ENCODE measurements at regions not wholly inside any gene's neighbourhood (a gene's known extent, or its start where the extent isn't known, plus 50 kb on each side); places are given as distances from the start of the nearest gene placed in this dataset.
"Not testable (repeated sequence)": the region's sequence is repeated elsewhere in the genome, so short reads cannot be mapped to it uniquely, and the experiment has no call there.

GRCh38 chr1:146630302-146630701 lies 307.8 kb upstream of the NBPF12 start:
- not testable (repeated sequence) for DNase-seq

DNA sequence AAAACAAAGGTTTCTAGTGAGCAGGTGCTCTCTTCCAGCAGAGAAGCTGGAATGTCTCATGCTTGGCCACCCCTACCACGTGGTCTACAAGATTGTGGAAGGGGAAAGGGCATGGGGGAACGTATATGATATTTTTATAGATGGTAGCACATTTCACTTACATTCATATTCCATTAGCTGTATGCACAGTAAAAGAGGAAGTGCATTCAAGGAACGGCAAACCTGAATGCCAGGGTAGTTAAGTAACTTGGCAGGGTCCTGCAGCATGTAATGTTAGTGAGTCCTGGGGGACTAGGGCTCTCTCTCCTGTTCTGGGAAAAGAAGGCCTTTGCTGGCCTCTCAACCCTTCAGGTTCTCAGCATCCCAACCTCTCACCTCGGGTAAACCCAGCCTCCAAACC lies 319.5 kb upstream of the NBPF12 start:
- not testable (repeated sequence) for DNase-seq

DNA sequence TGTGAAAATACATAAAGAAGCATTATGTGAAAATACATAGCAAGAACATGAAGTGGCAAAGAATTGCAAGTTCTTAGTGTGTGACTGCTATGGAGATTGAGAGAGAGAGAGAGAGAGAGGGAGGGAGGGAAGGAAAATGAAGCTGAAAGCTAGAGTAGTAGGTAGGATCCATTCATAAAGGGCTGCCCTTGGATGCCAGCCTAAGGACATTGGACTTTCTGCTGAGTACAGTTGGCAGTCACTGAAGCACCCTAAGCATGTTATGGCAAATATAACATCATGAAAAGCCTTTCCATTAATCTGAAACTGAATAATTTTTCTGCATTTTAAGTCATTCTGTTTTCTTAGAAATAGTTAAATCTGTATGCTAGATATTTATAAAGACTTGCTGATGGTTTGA lies 333.4 kb upstream of the NBPF12 start:
- not testable (repeated sequence) for DNase-seq

DNA sequence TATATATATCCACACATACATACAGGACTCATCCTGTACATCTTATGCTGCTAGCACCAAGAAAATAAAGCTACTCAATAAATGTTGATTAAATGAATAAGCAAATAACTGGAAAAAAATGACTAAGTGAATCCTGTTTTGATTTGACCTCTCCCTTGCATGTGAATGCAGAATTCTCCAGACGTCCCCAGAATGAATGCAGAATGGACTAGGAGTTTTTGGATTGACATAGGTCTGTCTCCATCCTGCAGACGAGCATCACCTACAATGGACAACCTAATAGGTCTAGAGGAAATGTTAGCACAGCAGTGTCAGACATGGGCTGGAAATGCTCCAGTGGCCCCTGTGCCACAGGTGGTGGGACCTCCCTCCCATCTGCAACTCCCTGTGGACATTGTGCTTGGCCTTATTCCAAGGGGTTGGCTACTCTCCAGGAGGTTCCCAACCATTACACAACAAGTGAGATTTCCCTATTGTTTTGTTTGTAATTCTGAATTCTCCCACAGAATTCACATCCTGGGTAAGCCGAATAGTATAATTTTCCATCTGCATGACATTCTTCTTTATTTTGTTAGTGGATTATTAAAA lies 337.3 kb upstream of the NBPF12 start:
- not testable (repeated sequence) for DNase-seq

- DNase-seq: not testable (repeated sequence)
Measured at GRCh38 chr1:146599906-146600305, 338.2 kb upstream of the NBPF12 start.

DNA sequence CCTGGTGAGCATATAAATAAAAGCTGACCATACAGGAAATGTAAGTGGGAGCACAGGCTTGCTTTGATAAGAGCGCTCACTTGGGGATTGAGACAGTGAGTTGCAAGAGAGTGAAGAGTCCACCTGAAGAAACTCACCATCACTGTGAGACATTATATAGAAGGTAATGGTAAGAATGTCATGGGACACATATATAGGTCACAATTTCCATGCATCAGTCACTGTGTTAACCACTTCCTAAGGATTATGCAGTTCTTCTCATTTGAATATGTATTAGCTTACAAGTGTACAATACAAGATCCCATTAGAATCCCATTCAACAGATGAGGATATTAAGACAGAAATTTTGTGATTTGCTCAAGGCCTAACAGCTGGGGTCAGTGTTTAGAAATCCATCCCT lies 352.4 kb upstream of the NOTCH2NLA start:
- DNase-seq: not testable (repeated sequence)

- not testable (repeated sequence) for DNase-seq
Measured at GRCh38 chr1:146567541-146567940, 338.7 kb upstream of the NOTCH2NLA start.

GRCh38 chr1:146558032-146558431 lies 329.2 kb upstream of the NOTCH2NLA start:
- not testable (repeated sequence) for DNase-seq

GRCh38 chr1:146556405-146556804 lies 327.6 kb upstream of the NOTCH2NLA start:
- not testable (repeated sequence) for DNase-seq

DNA sequence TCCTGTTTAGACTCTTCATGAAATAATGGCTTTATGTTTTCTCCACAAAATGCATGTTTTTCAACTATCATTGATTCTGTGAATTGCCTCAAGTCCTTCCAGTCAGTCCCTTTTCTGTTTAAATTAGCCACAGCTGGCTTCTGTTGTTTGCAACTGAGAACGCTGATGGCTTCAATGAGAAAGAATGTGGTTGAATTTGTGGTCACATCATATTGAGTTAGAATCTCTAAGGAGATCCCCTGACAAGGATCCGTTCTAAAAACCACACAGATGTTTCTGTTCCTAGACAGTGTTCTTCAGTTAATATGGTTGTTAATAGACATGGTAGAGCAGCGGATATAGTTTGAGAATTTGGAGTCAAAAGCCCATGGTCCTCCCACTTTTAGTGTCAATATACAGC lies 323.6 kb upstream of the NOTCH2NLA start:
- not testable (repeated sequence) for DNase-seq

DNA sequence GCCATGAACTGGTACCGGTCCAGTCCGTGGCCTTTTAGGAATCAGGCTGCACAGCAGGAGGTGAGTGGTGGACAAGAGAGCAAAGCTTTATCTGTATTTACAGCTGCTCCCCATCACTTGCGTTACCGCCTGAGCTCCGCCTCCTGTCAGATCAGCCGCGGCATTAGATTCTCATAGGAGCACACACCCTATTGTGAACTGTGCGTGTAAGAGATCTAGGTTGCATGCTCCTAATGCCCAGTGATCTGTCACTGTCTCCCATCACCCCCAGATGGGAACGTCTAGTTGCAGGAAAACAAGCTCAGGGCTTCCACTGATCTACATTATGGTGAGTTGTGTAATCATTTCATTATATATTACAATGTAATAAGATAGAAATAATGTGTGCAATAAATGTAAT lies 319.9 kb upstream of the NOTCH2NLA start:
- not testable (repeated sequence) for DNase-seq

DNA sequence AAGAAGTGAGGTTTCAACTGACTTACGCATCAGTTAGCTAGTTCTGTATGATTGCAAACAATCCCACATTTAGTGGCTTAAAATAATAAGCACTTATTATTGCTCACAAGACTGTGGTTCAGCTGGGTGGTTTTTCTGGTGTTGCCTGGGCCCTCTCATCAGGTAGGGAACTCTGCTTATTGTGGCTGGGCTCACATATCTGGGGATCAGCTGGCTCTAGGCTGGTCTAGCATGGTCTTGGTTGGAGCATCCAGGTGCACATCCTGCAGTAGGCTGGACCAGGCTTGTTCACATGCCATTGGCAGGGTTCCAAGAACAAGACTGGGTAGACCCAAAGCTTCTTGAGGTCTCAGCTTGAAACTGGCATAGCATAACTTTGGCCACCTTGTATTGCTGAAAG lies 317.4 kb upstream of the NOTCH2NLA start:
- DNase-seq: not testable (repeated sequence)

GRCh38 chr1:146537775-146538373 lies 309.1 kb upstream of the NOTCH2NLA start:
- DNase-seq: not testable (repeated sequence)

DNA sequence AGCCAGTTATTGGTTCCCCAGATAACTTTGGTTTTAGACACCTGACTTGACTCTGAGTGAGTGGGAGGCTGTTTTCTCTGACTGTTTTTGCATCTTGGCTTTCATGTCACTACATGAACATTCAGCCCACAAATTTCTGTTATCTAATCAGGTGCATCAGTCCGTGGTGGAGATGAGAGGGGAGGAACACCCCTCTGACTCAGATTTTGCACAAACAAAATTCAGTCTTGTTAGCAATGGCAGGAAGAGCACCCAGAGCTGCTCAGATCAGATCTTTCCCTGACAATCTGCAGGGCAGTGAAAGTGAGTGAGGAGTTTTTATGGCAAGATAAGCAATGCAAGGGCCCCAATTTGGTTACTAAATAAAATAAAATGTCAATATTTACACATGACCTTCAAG lies 307.2 kb upstream of the NOTCH2NLA start:
- DNase-seq: not testable (repeated sequence)

DNA sequence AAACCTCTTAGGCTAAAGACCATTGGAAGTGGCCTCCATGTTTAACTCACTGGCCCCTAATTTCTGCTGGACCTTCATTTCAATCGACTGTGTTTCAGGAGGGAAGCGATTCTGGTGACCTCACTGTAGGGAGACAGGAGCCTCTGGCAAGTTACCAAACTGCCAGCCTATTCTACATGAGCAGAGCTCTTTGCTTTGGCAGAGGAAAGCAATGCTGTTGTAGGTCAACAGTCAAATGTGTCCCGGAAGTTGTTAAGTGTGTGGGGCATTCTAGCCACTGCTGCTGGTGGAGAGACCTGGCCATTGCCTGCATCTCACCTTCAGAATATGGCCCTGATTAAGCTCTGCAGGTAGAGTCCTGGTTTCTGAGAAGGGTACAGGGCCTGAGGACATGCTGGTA lies 306.8 kb upstream of the NOTCH2NLA start:
- not testable (repeated sequence) for DNase-seq

- not testable (repeated sequence) for DNase-seq
Measured at GRCh38 chr1:146530958-146531357, 302.1 kb upstream of the NOTCH2NLA start.

- not testable (repeated sequence) for DNase-seq
Measured at GRCh38 chr1:146522812-146523211, 294.0 kb upstream of the NOTCH2NLA start.

- not testable (repeated sequence) for DNase-seq
Measured at GRCh38 chr1:146522345-146522744, 293.5 kb upstream of the NOTCH2NLA start.

DNA sequence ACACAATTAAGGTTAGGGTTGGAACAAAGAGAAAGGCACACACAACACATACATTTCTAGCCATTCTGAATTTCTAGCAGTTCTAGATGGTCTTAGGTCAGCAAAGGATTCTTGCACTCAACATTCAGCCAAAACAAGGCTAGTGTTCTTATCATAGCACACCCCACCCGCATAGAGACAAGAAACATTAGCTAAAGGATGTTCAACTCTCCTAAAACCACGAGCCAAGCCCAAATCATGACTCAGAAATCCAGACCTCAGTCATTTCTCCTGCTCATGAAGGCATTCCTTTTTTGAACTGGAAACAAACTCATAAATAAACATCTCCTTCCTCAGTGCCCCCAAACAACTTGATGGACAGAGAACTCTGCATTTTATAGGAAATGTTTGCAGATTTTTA lies 293.0 kb upstream of the NOTCH2NLA start:
- not testable (repeated sequence) for DNase-seq

GRCh38 chr1:146513754-146514153 lies 284.9 kb upstream of the NOTCH2NLA start:
- not testable (repeated sequence) for DNase-seq

DNA sequence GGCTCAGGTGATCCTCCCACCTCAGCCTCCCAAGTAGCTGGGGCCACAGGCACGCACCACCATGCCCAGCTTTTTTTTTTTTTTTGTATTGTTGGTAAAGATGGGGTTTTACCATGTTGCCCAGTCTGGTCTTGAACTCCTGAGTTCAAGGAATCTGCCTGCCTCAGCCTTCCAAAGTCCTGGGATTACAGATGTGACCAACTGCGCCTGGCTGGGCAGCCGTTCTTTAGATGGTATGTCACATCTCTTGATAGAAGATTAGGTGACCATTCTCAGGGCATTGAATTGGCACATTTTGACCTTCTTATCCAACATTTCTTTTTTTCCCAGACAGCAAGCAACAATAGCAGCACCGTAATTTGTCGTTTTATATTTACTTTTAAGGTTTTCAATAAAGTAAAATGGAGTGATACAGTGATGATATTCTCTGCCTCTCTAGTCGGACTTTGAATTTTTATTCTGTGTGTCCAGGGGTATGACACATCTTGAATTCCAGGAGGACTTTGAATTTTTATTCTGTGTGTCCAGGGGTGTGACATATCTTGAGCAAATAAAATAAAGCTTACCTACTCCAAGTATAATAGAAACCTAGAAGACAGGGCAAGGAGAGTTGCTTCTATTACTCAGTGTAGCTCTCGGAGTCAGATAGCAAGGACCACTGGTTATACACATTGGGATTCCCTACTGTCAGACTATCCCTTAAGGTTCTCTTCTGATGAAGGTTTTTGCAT lies 282.4 kb upstream of the NOTCH2NLA start:
- not testable (repeated sequence) for DNase-seq

GRCh38 chr1:146510248-146510983 lies 281.6 kb upstream of the NOTCH2NLA start:
- DNase-seq: not testable (repeated sequence)

GRCh38 chr1:146504121-146504520 lies 275.3 kb upstream of the NOTCH2NLA start:
- DNase-seq: not testable (repeated sequence)
